Right lobe of liver (tissue), 6 donors: ENCODE measurements at regions not wholly inside any gene's neighbourhood (a gene's known extent, or its start where the extent isn't known, plus 50 kb on each side); places are given as distances from the start of the nearest gene placed in this dataset.

Experiments used
- ATAC-seq, 4 donors: fragments of 200-7000 bp; cut with Tn5 transposase; one replicate each; pipeline ENCODE4 v1.9.1; 2020; ENCODE audit warnings: mild to moderate bottlenecking in 4 of 4, moderate library complexity in 4 of 4
- DNase-seq, 3 donors: peaks; one replicate each; pipeline ENCODE4 v3.0.0-alpha.2; 2020
- H3K27ac ChIP-seq, 3 donors: fragments of 200-600 bp; one replicate each; pipeline ENCODE4 v1.8.0; 2022
- H3K27me3 ChIP-seq, 2 donors: fragments of 200-600 bp; one replicate each; pipeline ENCODE4 v1.8.0; 2022
- H3K36me3 ChIP-seq, 4 donors: fragments of 200-600 bp; sonication (generic) in 1 of 4; one replicate each; pipeline versions ENCODE4 v1.5.1 to v1.8.0; 2017 to 2022; ENCODE audit warnings: control low read depth in 1 of 4
- H3K4me1 ChIP-seq, 4 donors: fragments of 200-600 bp; sonication (generic) in 1 of 4; one replicate each; pipeline versions ENCODE4 v1.5.1 to v1.8.0; 2017 to 2022; ENCODE audit warnings: control low read depth in 1 of 4
- H3K4me3 ChIP-seq, 3 donors: fragments of 200-600 bp; one replicate each; pipeline ENCODE4 v1.8.0; 2022
- H3K9me3 ChIP-seq, 4 donors: fragments of 200-600 bp; sonication (generic) in 1 of 4; one replicate each; pipeline versions ENCODE4 v1.5.1 to v1.8.0; 2017 to 2022; ENCODE audit warnings: control low read depth in 1 of 4
- POLR2A ChIP-seq: fragments of 450-650 bp; IDR thresholded peaks from one replicate; pipeline ENCODE4 v1.6.1; 2017; ENCODE audit warnings: antibody characterized with exemption, mild to moderate bottlenecking
- WGBS: methylation state at CpG from one replicate; pipeline ENCODE4 v1.1.6; 2018; ENCODE audit warnings: low coverage, low lambda C conversion rate; ENCODE audit not compliant: insufficient coverage; ENCODE audit errors: missing lambda C conversion rate; 5-methylcytosine and 5-hydroxymethylcytosine counted together
- intact Hi-C, 2 donors: fragments of 100-400 bp; cut with DNase I; formaldehyde crosslinking; loops; one replicate each; pipeline versions ENCODE4 v1.11.2 to v1.14.1; 2022
- TF ChIP-seq, protein P1 (sequence below), 4 donors: fragments of 200-600 bp in 3 of 4; fragments of 450-650 bp in 1 of 4; IDR thresholded peaks; one replicate each; pipeline versions ENCODE4 v1.5.1 to v1.8.0; 2016 to 2022; ENCODE audit warnings: antibody characterized with exemption in 4 of 4, mild to moderate bottlenecking in 2 of 4
- donor health status: DM: no; HTN: yes; CAD: no.
- donor health status: DM: no; HTN: no; CAD: no.
- donor health status: DM: no; HTN: no; CAD: no.
- donor health status: DM: no; HTN: yes; CAD: no.
- donor health status: DM: no; HTN: yes; CAD: no.

DNA sequence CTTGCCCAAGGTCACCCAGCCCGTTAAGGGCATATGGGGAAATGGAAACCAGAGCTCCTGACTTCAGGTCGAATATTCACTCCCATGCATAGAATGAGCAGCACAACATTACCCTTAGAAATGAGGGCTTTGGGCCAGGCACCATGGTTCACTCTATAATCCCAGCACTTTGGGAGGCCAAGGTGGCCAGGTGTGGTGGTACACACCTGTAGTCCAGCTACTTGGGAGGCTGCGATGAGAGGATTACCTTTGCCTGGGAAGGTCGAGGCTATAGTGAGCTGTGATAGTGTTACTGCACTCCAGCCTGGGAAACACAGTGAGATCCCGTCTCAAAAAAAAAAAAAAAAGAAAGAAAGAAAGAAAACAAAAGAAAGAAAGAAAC, 341.0 kb upstream of the TMPO start:
- Histone ChIP-seq H3K36me3 (no peaks in the 10 kb centered on the region), H3K9me3 (no peaks in the 10 kb centered on the region), H3K4me3 (no peak overlapping the region), H3K27me3 (no peaks in the 10 kb centered on the region), H3K27ac (no peak overlapping the region), H3K4me1 (no peaks in the 10 kb centered on the region)
- no peak for ATAC-seq
- WGBS: 75% methylated on average over 5 of the region's 5 CpGs
- intact Hi-C loops: no loop called here
- TF ChIP-seq, protein P1, sequence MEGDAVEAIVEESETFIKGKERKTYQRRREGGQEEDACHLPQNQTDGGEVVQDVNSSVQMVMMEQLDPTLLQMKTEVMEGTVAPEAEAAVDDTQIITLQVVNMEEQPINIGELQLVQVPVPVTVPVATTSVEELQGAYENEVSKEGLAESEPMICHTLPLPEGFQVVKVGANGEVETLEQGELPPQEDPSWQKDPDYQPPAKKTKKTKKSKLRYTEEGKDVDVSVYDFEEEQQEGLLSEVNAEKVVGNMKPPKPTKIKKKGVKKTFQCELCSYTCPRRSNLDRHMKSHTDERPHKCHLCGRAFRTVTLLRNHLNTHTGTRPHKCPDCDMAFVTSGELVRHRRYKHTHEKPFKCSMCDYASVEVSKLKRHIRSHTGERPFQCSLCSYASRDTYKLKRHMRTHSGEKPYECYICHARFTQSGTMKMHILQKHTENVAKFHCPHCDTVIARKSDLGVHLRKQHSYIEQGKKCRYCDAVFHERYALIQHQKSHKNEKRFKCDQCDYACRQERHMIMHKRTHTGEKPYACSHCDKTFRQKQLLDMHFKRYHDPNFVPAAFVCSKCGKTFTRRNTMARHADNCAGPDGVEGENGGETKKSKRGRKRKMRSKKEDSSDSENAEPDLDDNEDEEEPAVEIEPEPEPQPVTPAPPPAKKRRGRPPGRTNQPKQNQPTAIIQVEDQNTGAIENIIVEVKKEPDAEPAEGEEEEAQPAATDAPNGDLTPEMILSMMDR (IDR thresholded peaks at IDR 0.05): no peak
- TF ChIP-seq POLR2A: no peak
- no peak for DNase-seq

GRCh38 chr12:98178126-98178525, 337.3 kb upstream of the TMPO start:
- Histone ChIP-seq H3K9me3 (no peaks in the 10 kb centered on the region), H3K27me3 (no peaks in the 10 kb centered on the region), H3K36me3 (no peaks in the 10 kb centered on the region), H3K27ac (no peak overlapping the region), H3K4me3 (no peak overlapping the region), H3K4me1 (no peaks in the 10 kb centered on the region)
- no peak for ATAC-seq
- TF ChIP-seq, protein P1 (IDR thresholded peaks at IDR 0.05): no peak
- TF ChIP-seq POLR2A: no peak
- intact Hi-C loops: no loop called here
- DNase-seq: no peak

DNA sequence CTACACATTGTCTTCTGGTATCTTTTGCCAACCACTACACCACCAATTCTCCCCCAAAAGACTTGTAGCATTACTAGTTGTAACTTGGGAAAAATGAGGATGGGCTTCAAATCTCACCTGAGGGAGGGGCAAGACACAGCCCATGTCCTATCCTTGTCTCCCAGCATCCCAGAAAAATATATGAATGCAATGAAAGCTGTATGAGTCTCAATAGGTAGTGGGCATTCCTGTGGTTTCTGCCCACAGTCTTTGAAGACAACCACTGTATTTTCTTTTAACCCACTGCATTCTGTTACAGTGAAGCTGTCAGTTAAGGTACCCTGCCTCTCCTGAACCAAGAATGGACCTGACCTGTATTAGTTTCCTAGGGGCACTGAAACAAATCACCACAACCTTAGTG, 336.2 kb upstream of the TMPO start:
- Histone ChIP-seq H3K27ac (no peak overlapping the region), H3K36me3 (no peaks in the 10 kb centered on the region), H3K9me3 (no peaks in the 10 kb centered on the region), H3K4me1 (no peaks in the 10 kb centered on the region), H3K27me3 (no peaks in the 10 kb centered on the region), H3K4me3 (no peak overlapping the region)
- no peak for ATAC-seq
- intact Hi-C loops: no loop called here
- TF ChIP-seq, protein P1 (IDR thresholded peaks at IDR 0.05): no peak
- no peak for DNase-seq

DNA sequence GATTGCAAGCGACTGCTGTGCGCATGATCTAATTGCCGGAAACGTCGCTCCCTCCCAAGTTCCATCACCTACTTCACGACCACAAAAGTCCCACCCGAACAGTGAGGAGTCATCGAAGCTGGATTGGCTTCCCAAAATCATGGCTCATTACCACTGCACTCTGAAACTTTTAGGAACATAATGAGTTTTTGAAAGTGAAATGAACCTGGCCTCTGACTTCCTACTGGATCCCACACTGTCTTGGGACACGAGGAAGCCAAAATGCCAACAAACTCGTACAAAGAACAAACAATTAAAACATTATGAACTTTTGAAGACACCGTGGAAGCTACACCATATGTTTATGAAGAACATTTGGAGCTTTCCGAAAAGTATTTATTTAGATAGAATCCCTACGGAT, 334.8 kb upstream of the TMPO start:
- DNase-seq (no peak), ATAC-seq (no peak)
- H3K27me3 ChIP-seq: no peaks in the 10 kb centered on the region
- H3K27ac ChIP-seq: no peak overlapping the region
- no peak overlapping the region for H3K4me3 ChIP-seq
- no peaks in the 10 kb centered on the region for H3K36me3 ChIP-seq
- TF ChIP-seq POLR2A: no peak
- TF ChIP-seq, protein P1 (IDR thresholded peaks at IDR 0.05): no peak
- intact Hi-C loops: no loop called here
- 75% methylated on average over 13 of the region's 13 CpGs for WGBS
- H3K4me1 ChIP-seq: no peaks in the 10 kb centered on the region
- no peaks in the 10 kb centered on the region for H3K9me3 ChIP-seq

DNA sequence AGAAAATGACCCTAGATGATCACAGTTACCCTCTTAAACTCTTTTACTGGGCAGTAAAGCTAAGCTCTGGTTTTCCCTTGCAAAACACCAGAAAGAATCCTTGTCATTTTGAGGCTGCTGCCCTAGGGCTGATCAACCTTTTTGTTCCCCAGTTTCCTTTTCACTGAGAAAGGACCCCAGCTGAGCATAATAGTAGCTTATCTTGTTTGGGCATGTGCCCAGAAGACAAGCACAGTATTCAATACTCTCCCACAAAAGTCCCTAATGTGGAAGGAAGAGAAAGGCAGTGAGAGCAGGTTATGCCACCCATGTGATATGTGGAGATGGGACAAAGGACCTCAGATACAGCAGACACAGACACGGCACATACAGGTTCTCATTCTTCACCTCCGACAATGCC, 332.6 kb upstream of the TMPO start:
- Histone ChIP-seq H3K4me1 (no peaks in the 10 kb centered on the region), H3K27me3 (no peaks in the 10 kb centered on the region), H3K27ac (no peak overlapping the region), H3K9me3 (no peaks in the 10 kb centered on the region), H3K36me3 (no peaks in the 10 kb centered on the region), H3K4me3 (no peak overlapping the region)
- DNase-seq (no peak), ATAC-seq (no peak)
- intact Hi-C loops: no loop called here
- 50% methylated on average over 2 of the region's 2 CpGs for WGBS
- TF ChIP-seq, protein P1 (IDR thresholded peaks at IDR 0.05): no peak
- no peak for TF ChIP-seq POLR2A
